ENCODE measurements at regions not wholly inside any gene's neighbourhood (a gene's known extent, or its start where the extent isn't known, plus 50 kb on each side); places are given as distances from the start of the nearest gene placed in this dataset.

DNA sequence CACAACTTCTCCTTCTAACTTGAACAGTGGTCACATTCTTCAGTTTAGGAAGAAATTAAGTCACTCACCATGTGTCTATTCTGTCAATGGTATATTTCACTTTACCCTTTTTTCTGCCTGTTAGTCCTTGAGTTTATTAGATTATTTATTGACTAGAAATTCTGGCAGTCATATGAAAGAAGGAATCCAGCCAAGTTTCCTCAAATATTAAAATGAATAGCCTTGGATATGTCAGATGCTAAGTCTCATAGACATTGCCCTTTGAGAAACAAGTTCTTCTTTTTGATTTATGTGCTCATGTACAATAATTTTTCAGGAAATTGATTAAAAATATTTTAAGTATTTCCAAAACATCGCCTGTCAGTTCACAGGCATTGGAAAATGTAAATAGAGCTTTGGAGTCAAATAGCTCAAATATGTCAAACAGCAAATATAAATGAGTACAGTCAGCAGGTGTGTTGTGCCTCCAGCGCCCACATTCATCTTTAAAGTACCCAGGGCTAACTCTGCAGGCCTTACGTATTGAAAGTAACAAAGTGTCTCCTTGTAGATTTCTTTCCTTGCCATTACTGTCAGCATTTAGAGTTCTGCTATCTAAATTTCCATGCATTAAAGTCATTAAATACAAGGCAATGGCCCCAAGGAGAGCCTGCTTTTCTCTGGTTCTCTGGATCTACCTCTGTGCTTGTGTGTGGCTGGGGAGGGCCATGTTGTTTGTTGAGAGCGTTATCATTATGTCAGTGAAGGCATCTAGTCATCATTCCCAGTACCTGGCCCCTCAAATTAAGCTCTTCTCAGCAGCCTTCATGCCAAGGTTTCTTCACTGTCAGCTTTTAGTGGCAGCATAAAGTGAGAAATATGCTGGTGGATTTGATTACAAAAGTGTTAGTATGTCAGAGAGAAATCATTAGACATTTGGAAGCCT, 76.3 kb upstream of the TRPC4 start:
- TF ChIP-seq, protein P1, sequence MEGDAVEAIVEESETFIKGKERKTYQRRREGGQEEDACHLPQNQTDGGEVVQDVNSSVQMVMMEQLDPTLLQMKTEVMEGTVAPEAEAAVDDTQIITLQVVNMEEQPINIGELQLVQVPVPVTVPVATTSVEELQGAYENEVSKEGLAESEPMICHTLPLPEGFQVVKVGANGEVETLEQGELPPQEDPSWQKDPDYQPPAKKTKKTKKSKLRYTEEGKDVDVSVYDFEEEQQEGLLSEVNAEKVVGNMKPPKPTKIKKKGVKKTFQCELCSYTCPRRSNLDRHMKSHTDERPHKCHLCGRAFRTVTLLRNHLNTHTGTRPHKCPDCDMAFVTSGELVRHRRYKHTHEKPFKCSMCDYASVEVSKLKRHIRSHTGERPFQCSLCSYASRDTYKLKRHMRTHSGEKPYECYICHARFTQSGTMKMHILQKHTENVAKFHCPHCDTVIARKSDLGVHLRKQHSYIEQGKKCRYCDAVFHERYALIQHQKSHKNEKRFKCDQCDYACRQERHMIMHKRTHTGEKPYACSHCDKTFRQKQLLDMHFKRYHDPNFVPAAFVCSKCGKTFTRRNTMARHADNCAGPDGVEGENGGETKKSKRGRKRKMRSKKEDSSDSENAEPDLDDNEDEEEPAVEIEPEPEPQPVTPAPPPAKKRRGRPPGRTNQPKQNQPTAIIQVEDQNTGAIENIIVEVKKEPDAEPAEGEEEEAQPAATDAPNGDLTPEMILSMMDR (IDR thresholded peaks at IDR 0.05) = no peak
- no peak for TF ChIP-seq POLR2A (IDR thresholded peaks at IDR 0.05)
